ENCODE measurements at regions not wholly inside any gene's neighbourhood (a gene's known extent, or its start where the extent isn't known, plus 50 kb on each side); places are given as distances from the start of the nearest gene placed in this dataset.

DNA sequence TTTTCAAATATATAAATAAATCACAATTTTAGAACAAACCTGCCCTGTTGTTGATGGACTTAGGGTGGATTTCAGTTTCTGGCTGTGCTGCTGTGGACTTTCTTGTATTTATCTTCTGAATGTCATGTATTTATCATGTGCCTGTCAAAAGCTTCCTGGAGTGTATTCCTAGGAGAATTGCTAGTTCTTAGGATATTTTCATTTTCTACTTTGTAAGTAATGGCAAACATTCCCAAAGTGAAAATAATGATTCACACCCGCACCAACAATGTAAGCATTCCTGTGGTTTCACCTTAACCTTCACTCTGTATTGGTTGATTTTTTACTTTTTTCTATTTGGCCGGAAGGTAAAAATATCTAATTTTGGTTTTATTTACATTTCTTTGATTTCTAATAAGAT is 387.8 kb downstream of the SMOC2 start:
- TF ChIP-seq TEAD4 (IDR thresholded peaks at IDR 0.05; ENCODE audit: borderline replicate concordance, insufficient read depth) = no peak
- TF ChIP-seq, protein P1, sequence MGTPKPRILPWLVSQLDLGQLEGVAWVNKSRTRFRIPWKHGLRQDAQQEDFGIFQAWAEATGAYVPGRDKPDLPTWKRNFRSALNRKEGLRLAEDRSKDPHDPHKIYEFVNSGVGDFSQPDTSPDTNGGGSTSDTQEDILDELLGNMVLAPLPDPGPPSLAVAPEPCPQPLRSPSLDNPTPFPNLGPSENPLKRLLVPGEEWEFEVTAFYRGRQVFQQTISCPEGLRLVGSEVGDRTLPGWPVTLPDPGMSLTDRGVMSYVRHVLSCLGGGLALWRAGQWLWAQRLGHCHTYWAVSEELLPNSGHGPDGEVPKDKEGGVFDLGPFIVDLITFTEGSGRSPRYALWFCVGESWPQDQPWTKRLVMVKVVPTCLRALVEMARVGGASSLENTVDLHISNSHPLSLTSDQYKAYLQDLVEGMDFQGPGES (IDR thresholded peaks at IDR 0.05; ENCODE audit: low read depth, low read length) = no peak
- TF ChIP-seq JUND (IDR thresholded peaks at IDR 0.05) = no peak
- no peak for TF ChIP-seq MXI1 (IDR thresholded peaks at IDR 0.05; ENCODE audit: low read depth, low read length)
- TF ChIP-seq, protein P2, sequence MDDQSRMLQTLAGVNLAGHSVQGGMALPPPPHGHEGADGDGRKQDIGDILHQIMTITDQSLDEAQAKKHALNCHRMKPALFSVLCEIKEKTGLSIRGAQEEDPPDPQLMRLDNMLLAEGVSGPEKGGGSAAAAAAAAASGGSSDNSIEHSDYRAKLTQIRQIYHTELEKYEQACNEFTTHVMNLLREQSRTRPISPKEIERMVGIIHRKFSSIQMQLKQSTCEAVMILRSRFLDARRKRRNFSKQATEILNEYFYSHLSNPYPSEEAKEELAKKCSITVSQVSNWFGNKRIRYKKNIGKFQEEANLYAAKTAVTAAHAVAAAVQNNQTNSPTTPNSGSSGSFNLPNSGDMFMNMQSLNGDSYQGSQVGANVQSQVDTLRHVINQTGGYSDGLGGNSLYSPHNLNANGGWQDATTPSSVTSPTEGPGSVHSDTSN (IDR thresholded peaks at IDR 0.05) = no peak
- no peak for TF ChIP-seq RXRA (IDR thresholded peaks at IDR 0.05; ENCODE audit: borderline replicate concordance, low read depth)
- H3F3A ChIP-seq (replicated peaks; ENCODE audit: insufficient read depth) = no peaks in the 10 kb centered on the region
- no peaks in the 10 kb centered on the region for H4K20me1 ChIP-seq (ENCODE audit: insufficient read depth)
- POLR2A ChIA-PET = no interaction called here
- H3K9me2 ChIP-seq = no peaks in the 10 kb centered on the region
- H3K79me2 ChIP-seq (ENCODE audit: insufficient read depth) = no peaks in the 10 kb centered on the region
- H3K9me3 ChIP-seq = 0 out of 2 replicates have a peak, but pooled peaks cover 3% of the 10 kb centered on the region
- no peak overlapping the region for H3K9ac ChIP-seq
- no peaks in the 10 kb centered on the region for H3K36me3 ChIP-seq (replicated peaks in 1 of 2; ENCODE audit: control insufficient read depth in 1 of 2, insufficient read depth in 2 of 2, low read length in 1 of 2)
- CTCF ChIA-PET = no interaction called here
- no peak overlapping the region for H3K27ac ChIP-seq (ENCODE audit: low read depth in 2 of 2, low read length in 1 of 2)
- H3K4me2 ChIP-seq = no peak overlapping the region
- H3K4me1 ChIP-seq (ENCODE audit: control insufficient read depth in 1 of 2, insufficient read depth in 2 of 2, low read depth in 1 of 2, low read length in 1 of 2) = peaks cover 0 to 11% of the 10 kb centered on the region in 2 experiments; a peak in 2 of 4 replicates
- no peak overlapping the region for H2AFZ ChIP-seq (ENCODE audit: low read depth)
- no peaks in the 10 kb centered on the region for H3K27me3 ChIP-seq (ENCODE audit: insufficient read depth)
- H3K4me3 ChIP-seq (ENCODE audit: low read depth in 2 of 2, low read length in 1 of 2) = no peak overlapping the region
- no peak for DNase-seq
- 32% methylated on average over 2 of the region's 2 CpGs for WGBS (ENCODE audit: low lambda C conversion rate)

DNA sequence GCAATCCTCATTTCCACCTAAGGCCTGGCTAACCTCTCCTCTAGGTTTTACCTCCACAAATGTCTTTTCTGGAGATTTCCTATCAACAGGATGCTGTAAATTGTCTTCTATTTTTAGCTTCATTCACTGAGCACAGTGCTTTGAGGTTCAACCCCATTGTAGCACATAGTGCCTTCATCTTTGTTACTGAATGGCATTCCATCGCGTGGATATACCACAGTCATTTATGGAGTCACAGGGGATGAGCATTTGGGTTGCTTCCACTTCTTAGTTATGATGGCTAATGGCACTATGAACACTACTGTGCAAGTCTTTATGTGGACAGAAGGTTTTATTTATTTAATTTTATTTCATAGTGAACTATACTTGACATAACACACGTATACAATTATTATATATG is 387.1 kb downstream of the SMOC2 start:
- H3K27ac ChIP-seq (ENCODE audit: low read depth in 2 of 2, low read length in 1 of 2) = peak overlapping the region in 1 of 2 experiments; percentile 74; a peak in 2 of 4 replicates
- no peak overlapping the region for H3K4me2 ChIP-seq
- no peak overlapping the region for H2AFZ ChIP-seq (ENCODE audit: low read depth)
- POLR2A ChIA-PET = no interaction called here
- DNase-seq = no peak
- H3K36me3 ChIP-seq (replicated peaks in 1 of 2; ENCODE audit: control insufficient read depth in 1 of 2, insufficient read depth in 2 of 2, low read length in 1 of 2) = no peaks in the 10 kb centered on the region
- H3F3A ChIP-seq (replicated peaks; ENCODE audit: insufficient read depth) = no peaks in the 10 kb centered on the region
- H3K9me3 ChIP-seq = 0 out of 2 replicates have a peak, but pooled peaks cover 3% of the 10 kb centered on the region
- no peaks in the 10 kb centered on the region for H3K79me2 ChIP-seq (ENCODE audit: insufficient read depth)
- H3K27me3 ChIP-seq (ENCODE audit: insufficient read depth) = no peaks in the 10 kb centered on the region
- no peak for TF ChIP-seq EZH2phosphoT487 (IDR thresholded peaks at IDR 0.05; ENCODE audit: borderline replicate concordance, low read depth)
- no peak for TF ChIP-seq EP300 (IDR thresholded peaks at IDR 0.05; ENCODE audit: borderline replicate concordance in 1 of 2, low read depth in 1 of 2, low read length in 1 of 2)
- TF ChIP-seq POLR2AphosphoS5 (IDR thresholded peaks at IDR 0.05; ENCODE audit: low read depth, low read length) = no peak
- no peak for TF ChIP-seq FOXJ3 (CRISPR knock-in tag; IDR thresholded peaks at IDR 0.05)
- TF ChIP-seq RFX5 (IDR thresholded peaks at IDR 0.05; ENCODE audit: low read length) = no peak
- no peaks in the 10 kb centered on the region for H4K20me1 ChIP-seq (ENCODE audit: insufficient read depth)
- 20% methylated on average over 3 of the region's 3 CpGs for WGBS (ENCODE audit: low lambda C conversion rate)
- CTCF ChIA-PET = interaction anchor here (1.0 to 1.7 kb wide), 3 partner anchors 9 to 117 kb away, joined by 4 read pairs; no protein-coding TSS in a partner anchor
- no peak overlapping the region for H3K9ac ChIP-seq
- no peak overlapping the region for H3K4me3 ChIP-seq (ENCODE audit: low read depth in 2 of 2, low read length in 1 of 2)
- peaks cover 0 to 9% of the 10 kb centered on the region in 2 experiments; a peak in 2 of 4 replicates for H3K4me1 ChIP-seq (ENCODE audit: control insufficient read depth in 1 of 2, insufficient read depth in 2 of 2, low read depth in 1 of 2, low read length in 1 of 2)
- no peaks in the 10 kb centered on the region for H3K9me2 ChIP-seq
